Effector memory CD8-positive, alpha-beta T cell (primary cell): ENCODE measurements at regions not wholly inside any gene's neighbourhood (a gene's known extent, or its start where the extent isn't known, plus 50 kb on each side); places are given as distances from the start of the nearest gene placed in this dataset.

Source experiments
- ATAC-seq: fragments of 150-1000 bp; cut with Tn5 transposase; replicated peaks from 2 replicates; pipeline ENCODE4 v1.10.0; 2021; ENCODE audit warnings: mild to moderate bottlenecking, moderate library complexity
- DNase-seq, 3 experiments: peaks; one replicate each; pipeline ENCODE4 v3.0.0; 2021
- H3K27ac Mint-ChIP-seq, 2 donors: one replicate each; pipeline ENCODE4 v1.8.0; 2022; ENCODE audit warnings: mild to moderate bottlenecking in 2 of 2, mixed read lengths in 2 of 2, moderate library complexity in 2 of 2
- H3K27me3 Mint-ChIP-seq, 2 donors: one replicate each; pipeline ENCODE4 v1.8.0; 2022; ENCODE audit warnings: mixed read lengths in 2 of 2
- H3K36me3 Mint-ChIP-seq: one replicate; pipeline ENCODE4 v1.8.0; 2022; ENCODE audit warnings: mild to moderate bottlenecking, moderate library complexity, mixed read lengths; ENCODE audit not compliant: insufficient read depth
- H3K4me1 Mint-ChIP-seq, 2 donors: one replicate each; pipeline ENCODE4 v1.8.0; 2022; ENCODE audit warnings: low read depth in 2 of 2, mixed read lengths in 2 of 2
- H3K4me3 Mint-ChIP-seq, 2 donors: one replicate each; pipeline ENCODE4 v1.8.0; 2022; ENCODE audit warnings: mild to moderate bottlenecking in 2 of 2, mixed read lengths in 2 of 2, moderate library complexity in 2 of 2
- H3K9me3 Mint-ChIP-seq, 2 donors: one replicate each; pipeline ENCODE4 v1.8.0; 2022; ENCODE audit warnings: mixed read lengths in 2 of 2

DNA sequence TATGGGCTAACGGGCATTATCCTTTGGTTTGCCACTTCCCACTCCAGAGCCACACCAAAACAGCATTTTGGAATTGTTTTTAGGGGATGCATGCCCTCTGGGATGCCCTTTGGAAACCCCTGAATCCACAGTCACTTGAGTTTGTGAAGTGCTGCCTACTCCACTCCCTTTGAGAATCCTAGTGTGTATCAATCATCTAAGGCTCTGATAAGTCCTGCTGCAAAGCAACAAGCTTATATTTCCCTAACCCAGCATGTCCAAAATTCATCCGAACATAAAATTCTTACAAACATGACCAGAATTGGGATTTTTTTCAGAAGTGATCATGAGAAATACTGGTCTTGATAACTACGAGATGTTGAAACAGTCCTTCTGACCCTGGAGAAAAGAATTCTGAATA is 387.9 kb downstream of the MN1 start:
- no peak for DNase-seq
- ATAC-seq = no peak
- no peak overlapping the region for H3K4me3 Mint-ChIP-seq
- peaks cover 0 to 2% of the 10 kb centered on the region in 2 donors for H3K9me3 Mint-ChIP-seq
- no peaks in the 10 kb centered on the region for H3K4me1 Mint-ChIP-seq
- H3K36me3 Mint-ChIP-seq = peaks cover 3% of the 10 kb centered on the region
- H3K27me3 Mint-ChIP-seq = peaks cover 22 to 38% of the 10 kb centered on the region in 2 donors
- H3K27ac Mint-ChIP-seq = no peak overlapping the region

DNA sequence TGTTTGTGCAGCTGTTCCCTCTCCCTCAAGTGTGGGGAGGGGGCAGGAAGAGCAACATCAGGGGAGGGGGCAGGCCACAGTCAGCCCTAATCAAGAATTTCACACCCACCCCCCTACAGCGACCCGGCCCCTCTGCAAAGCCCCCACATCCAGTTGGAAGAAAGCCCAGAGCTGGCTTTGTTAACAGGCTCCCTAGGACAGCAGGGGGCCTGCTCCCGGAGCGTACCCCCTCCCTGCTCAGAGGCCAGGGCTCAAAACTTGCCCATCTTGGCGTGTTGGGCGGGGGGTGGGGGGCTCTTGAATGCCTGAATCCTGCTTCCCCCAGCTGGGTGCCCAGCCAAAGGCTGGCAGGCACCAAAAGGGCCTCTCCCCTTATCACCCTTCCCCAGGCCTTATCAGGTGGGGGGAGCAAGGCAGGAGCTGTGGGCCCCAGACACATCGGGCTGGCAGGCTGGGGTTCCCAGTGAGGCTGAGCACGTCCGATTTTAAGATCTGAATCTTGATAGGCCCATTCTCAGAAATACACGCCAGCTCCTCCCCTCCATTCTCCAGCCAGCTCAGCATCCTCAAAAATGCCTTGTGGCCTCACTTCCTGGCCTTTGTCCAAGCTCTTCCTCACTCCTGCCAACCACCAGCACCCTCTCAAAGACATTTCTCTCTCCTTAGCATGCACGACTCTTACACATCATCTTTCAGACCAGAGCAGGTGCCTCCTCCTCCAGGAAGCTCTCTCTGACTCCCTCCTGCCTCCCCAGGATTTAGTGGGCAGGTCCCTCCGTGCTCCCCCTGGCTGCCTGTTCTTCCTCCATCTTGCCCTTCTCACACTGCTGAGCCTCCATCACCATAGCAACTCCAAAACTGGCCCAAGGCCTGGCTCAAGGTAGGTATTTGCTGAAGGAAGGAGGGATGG is 384.8 kb downstream of the MN1 start:
- Mint-ChIP-seq H3K9me3 (peaks cover 0 to 6% of the 10 kb centered on the region in 2 donors), H3K27ac (no peak overlapping the region), H3K4me3 (no peak overlapping the region), H3K4me1 (no peaks in the 10 kb centered on the region), H3K27me3 (peaks cover 26 to 38% of the 10 kb centered on the region in 2 donors), H3K36me3 (peaks cover 5% of the 10 kb centered on the region)
- ATAC-seq = no peak
- DNase-seq = no peak

DNA sequence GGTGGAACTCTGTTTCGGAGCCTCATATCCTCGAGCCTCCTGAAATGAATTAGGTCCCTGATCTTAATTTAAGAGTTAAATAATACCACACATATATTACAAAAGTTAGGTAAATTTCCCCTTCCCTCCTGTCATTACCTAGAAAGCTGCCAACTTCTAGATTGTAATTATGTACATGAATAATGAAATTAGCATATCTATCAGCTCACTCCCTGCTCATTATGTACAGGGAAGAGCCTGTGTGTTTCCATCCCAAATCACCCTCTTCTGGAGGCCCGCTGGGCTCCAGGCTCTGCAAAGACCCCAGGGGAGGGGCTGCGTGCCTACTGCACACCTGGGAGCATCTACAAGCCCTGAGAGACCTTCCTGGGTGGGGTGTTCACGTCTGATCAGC is 384.1 kb downstream of the MN1 start:
- Mint-ChIP-seq H3K27me3 (peaks cover 26 to 32% of the 10 kb centered on the region in 2 donors), H3K4me3 (no peak overlapping the region), H3K4me1 (no peaks in the 10 kb centered on the region), H3K27ac (no peak overlapping the region), H3K9me3 (peaks cover 0 to 5% of the 10 kb centered on the region in 2 donors), H3K36me3 (peaks cover 5% of the 10 kb centered on the region)
- DNase-seq (no peak), ATAC-seq (no peak)

DNA sequence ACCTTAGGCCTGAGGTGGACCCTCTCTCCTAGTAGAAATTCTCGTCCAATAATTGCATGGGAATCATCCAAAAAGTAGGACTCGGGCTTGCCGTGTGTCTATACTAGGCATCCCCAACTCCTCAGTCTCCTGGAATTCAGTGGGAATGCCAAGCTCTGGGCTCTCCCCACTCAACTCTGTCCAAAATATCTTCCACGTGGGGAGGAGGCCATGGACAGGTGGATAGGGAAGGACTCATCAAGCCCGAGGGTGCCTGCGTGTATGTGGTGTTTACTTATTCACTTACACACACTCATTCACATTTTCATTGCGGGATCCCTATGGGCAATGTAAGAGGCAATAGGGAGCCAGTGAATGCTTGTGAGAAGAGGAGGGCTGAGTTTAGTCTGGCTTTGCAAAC is 383.3 kb downstream of the MN1 start:
- peaks cover 4% of the 10 kb centered on the region for H3K36me3 Mint-ChIP-seq
- no peak overlapping the region for H3K4me3 Mint-ChIP-seq
- DNase-seq = no peak
- no peaks in the 10 kb centered on the region for H3K4me1 Mint-ChIP-seq
- no peak overlapping the region for H3K27ac Mint-ChIP-seq
- peaks cover 26 to 29% of the 10 kb centered on the region in 2 donors for H3K27me3 Mint-ChIP-seq
- ATAC-seq = no peak
- peaks cover 0 to 7% of the 10 kb centered on the region in 2 donors for H3K9me3 Mint-ChIP-seq

DNA sequence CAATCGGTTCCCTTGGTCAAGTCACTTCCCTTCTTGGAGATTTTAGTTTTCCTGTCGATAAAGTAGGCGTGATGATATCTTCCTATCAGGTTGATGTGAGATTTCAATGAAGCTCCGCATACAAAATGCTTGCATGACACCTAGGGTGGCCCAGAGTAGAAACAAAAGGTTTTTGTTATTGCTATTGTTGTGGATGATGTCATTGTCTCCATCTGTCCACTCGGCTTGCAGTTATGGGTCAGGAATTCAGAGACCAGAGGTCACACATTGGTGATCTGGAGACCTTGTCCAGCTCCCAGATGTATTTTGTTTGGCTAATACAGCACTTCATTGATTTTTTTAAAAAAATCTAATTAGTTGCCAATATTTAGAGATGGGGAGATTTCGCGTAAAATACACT is 382.1 kb downstream of the MN1 start:
- no peak overlapping the region for H3K4me3 Mint-ChIP-seq
- no peak overlapping the region for H3K27ac Mint-ChIP-seq
- H3K36me3 Mint-ChIP-seq = peaks cover 2% of the 10 kb centered on the region
- DNase-seq (no peak), ATAC-seq (no peak)
- peaks cover 26% of the 10 kb centered on the region in 2 donors for H3K27me3 Mint-ChIP-seq
- peaks cover 0 to 7% of the 10 kb centered on the region in 2 donors for H3K9me3 Mint-ChIP-seq
- H3K4me1 Mint-ChIP-seq = no peaks in the 10 kb centered on the region

DNA sequence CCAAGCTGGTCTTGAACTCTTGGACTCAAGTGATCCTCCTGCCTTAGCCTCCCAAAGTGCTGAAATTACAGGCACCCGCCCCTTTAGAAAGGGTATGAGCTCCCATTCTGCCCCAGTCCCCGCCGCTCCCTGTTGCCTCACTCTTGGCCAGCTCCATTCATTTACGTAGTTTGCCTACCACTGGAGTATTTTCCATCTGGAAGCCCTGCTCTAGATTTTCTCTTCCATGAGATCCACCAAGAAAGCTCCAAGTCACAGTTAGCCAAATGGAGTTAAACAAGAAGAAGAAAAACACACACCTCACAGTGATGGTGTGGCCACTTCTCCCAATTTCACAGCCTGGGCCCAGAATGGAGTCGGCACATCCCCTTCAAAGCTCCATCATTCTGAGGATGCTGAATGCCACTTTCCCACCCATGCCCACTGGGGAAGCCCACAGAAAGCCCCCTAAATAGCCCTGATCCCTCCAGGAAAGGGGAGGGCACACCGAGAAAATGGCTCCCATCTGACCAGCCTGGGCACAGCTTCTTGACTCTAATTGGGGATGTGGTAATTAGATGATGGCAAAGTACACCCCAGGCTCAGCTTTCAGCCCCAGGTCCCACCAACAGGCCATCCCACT is 381.2 kb downstream of the MN1 start:
- Mint-ChIP-seq H3K27ac (no peak overlapping the region), H3K4me1 (no peaks in the 10 kb centered on the region), H3K27me3 (peaks cover 26 to 29% of the 10 kb centered on the region in 2 donors), H3K4me3 (no peak overlapping the region), H3K36me3 (peaks cover 2% of the 10 kb centered on the region), H3K9me3 (peaks cover 0 to 7% of the 10 kb centered on the region in 2 donors)
- ATAC-seq = no peak
- no peak for DNase-seq

DNA sequence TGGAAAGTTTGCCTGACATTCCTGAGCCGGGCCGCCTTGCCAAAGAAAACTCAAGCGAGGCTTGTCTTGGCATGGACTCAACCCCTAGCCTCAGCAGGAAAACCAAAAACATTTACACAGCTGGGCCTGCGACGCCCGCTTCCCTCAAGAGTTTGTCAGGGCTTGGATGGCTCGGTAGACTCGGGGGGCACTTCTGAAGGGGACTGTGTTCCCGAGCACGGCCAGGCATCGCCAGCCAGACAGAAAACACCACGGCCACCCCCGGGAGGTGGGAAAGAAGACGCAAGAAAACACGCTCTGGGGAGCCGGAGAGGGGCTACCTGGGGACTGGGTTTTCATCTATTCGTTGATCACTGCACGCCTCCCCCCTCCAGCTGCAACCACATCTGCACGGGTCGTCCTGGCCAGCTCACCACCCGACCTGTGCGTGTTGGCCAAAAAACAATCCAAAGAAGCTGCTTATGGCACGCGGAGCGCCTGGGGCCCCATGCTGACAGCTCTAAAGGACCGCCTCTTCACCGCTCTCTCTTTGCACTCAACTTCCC is 380.7 kb downstream of the MN1 start:
- no peak overlapping the region for H3K27ac Mint-ChIP-seq
- ATAC-seq = no peak
- no peak overlapping the region for H3K4me3 Mint-ChIP-seq
- no peak for DNase-seq
- peaks cover 2% of the 10 kb centered on the region for H3K36me3 Mint-ChIP-seq
- H3K27me3 Mint-ChIP-seq = peaks cover 24 to 25% of the 10 kb centered on the region in 2 donors
- peaks cover 0 to 7% of the 10 kb centered on the region in 2 donors for H3K9me3 Mint-ChIP-seq
- H3K4me1 Mint-ChIP-seq = no peaks in the 10 kb centered on the region

DNA sequence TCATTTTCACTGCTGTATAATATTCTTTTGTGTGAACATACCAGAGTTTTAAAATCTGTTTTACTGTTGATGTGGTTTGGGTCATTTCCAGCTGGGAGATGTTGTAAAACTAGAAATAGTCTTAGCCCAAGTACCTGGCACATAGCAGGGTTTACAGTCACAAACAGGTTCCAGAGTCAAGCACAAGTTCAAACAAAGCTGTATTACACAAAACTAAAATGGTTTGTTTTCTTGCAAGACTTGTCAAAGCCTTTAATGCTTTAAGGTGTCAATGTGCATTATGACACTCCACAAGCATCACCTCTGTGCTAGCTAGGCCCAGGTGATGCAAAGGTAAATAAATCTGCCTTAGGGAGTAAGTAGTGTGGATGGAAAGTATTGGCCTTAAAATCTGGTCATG is 379.1 kb downstream of the MN1 start:
- Mint-ChIP-seq H3K36me3 (peaks cover 2% of the 10 kb centered on the region), H3K4me3 (no peak overlapping the region), H3K9me3 (peaks cover 0 to 7% of the 10 kb centered on the region in 2 donors), H3K27me3 (peaks cover 10 to 12% of the 10 kb centered on the region in 2 donors), H3K27ac (no peak overlapping the region), H3K4me1 (no peaks in the 10 kb centered on the region)
- DNase-seq = no peak
- ATAC-seq = no peak

DNA sequence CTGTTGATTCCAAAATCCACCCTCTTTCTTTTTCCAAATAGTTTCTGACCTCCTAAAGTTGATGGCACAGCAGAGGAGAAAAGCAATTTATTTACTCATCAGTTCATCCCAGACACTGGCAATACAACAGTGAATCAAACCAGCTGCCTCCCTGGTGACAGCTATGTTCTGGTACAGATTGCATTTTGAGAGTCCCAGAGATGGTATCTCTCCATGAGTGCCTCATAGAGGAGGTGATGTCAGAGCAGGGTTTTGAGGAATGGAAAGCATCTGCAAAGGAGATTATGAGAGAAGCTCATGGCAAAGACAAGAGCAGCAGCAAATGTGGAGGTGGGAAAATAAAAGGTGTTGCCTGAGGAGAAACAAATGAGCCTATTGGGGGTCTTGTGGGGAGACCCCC is 377.2 kb downstream of the MN1 start:
- Mint-ChIP-seq H3K4me1 (no peaks in the 10 kb centered on the region), H3K4me3 (no peak overlapping the region), H3K27me3 (peaks cover 22 to 23% of the 10 kb centered on the region in 2 donors), H3K27ac (no peak overlapping the region), H3K9me3 (peaks cover 12 to 13% of the 10 kb centered on the region in 2 donors), H3K36me3 (peaks cover 2% of the 10 kb centered on the region)
- DNase-seq (no peak), ATAC-seq (no peak)

DNA sequence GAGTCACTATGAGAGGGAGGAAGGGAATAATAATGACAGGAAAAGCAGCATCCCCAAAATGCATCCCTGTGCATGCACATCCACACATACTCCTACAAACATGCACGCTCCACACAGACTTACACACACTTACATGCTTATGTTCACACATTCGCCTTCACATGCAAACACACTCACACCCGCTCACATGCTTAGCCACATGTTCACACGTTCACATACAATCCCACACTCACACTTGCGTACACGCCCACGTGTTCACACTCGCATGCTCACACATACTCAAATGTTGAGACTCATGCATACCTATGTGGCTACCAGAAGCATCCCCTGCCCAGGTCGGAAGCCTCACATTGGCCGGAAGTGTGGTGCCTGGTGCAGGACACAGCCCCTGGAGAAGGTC is 372.1 kb downstream of the MN1 start:
- H3K4me1 Mint-ChIP-seq = no peaks in the 10 kb centered on the region
- H3K36me3 Mint-ChIP-seq = no peaks in the 10 kb centered on the region
- no peak overlapping the region for H3K4me3 Mint-ChIP-seq
- no peak overlapping the region for H3K27ac Mint-ChIP-seq
- H3K9me3 Mint-ChIP-seq = peaks cover 12 to 13% of the 10 kb centered on the region in 2 donors
- ATAC-seq (no peak), DNase-seq (no peak)
- H3K27me3 Mint-ChIP-seq = peaks cover 15 to 25% of the 10 kb centered on the region in 2 donors

DNA sequence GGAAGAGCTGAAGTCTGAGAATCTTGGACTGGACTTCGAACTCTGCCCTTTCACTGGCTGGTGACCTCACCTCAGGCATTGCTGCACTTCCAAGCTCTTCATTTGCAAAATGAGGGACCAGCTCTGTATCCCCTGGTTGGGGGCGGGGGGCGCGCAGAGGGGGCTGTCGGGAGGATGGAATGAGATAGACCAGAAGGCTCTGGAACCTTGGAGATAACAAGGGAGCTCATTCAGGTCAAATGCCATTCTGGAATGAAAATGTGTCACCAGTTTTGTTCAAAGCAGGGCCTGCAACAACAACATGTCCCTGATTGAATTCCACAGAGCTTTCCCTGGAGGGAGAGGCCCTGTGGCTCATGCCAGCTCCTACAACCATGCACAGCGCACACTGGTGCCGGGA is 370.5 kb downstream of the MN1 start:
- H3K9me3 Mint-ChIP-seq = peaks cover 12 to 13% of the 10 kb centered on the region in 2 donors
- DNase-seq (no peak), ATAC-seq (no peak)
- H3K27ac Mint-ChIP-seq = no peak overlapping the region
- no peak overlapping the region for H3K4me3 Mint-ChIP-seq
- H3K27me3 Mint-ChIP-seq = peaks cover 22% of the 10 kb centered on the region in 2 donors
- H3K4me1 Mint-ChIP-seq = no peaks in the 10 kb centered on the region
- H3K36me3 Mint-ChIP-seq = no peaks in the 10 kb centered on the region

DNA sequence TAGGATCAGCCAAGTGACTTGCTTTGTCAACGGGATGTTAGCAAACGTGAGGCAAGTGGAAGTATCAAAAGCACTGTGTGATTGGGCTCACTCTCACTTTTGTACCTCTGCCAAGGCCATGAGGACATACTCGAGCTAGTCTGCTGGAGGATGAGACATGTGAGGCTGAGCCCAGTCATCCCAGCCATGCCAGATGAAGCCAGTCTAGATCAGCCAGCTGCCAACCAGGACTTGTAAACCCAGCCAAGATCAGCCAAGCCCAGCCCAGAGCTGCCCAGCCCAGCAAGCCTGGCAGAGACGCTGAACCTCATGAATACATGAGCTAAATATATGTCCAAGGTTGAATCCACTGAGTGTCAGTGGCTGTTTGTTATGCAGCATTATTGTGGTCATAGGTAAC is 369.7 kb downstream of the MN1 start:
- Mint-ChIP-seq H3K4me3 (no peak overlapping the region), H3K27ac (no peak overlapping the region), H3K36me3 (no peaks in the 10 kb centered on the region), H3K27me3 (peaks cover 22% of the 10 kb centered on the region in 2 donors), H3K4me1 (no peaks in the 10 kb centered on the region), H3K9me3 (peaks cover 12 to 13% of the 10 kb centered on the region in 2 donors)
- DNase-seq (no peak), ATAC-seq (no peak)

DNA sequence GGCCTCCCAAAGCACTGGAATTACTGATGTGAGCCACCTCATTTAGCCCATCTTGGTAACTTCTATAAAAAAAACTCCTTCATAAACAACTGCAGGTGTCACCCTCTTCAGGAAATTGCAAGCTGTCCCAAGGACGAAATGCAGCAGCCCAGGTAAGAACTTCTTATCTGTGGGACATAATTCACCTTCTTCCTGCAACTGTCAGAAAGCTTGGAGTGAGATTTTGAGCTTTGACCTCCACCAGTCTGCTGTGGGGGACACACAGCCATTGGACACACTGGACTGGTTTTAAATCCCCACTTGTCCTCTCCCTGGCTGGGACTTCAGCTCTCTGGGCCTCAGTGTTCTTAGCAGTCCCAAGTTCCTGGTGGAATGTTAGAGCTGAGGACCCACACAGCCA is 368.5 kb downstream of the MN1 start:
- Mint-ChIP-seq H3K27me3 (peaks cover 16 to 19% of the 10 kb centered on the region in 2 donors), H3K36me3 (no peaks in the 10 kb centered on the region), H3K4me1 (no peaks in the 10 kb centered on the region), H3K9me3 (peaks cover 7 to 10% of the 10 kb centered on the region in 2 donors), H3K4me3 (no peak overlapping the region), H3K27ac (no peak overlapping the region)
- DNase-seq = no peak
- ATAC-seq = no peak
